ENCODE measurements at regions not wholly inside any gene's neighbourhood (a gene's known extent, or its start where the extent isn't known, plus 50 kb on each side); places are given as distances from the start of the nearest gene placed in this dataset.

DNA sequence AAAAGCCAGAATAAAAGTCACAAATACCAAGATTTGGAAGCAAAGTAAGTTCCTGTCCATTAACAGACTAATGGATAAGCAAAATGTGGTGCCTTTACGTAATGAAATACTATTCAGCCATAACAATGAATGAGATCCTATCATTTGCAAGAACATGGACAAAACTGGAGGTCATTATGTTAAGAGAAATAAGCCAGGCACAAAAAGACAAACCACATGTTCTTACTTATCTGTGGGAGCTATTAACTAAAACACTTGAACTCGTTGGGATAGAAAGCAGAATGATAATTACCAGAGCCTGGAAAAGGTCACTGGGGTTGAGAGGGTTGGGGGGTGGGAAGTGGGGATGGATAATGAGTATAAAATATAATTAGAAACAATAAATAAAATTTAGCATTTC lies 1015.9 kb downstream of the OTOL1 start:
- TF ChIP-seq, protein P1, sequence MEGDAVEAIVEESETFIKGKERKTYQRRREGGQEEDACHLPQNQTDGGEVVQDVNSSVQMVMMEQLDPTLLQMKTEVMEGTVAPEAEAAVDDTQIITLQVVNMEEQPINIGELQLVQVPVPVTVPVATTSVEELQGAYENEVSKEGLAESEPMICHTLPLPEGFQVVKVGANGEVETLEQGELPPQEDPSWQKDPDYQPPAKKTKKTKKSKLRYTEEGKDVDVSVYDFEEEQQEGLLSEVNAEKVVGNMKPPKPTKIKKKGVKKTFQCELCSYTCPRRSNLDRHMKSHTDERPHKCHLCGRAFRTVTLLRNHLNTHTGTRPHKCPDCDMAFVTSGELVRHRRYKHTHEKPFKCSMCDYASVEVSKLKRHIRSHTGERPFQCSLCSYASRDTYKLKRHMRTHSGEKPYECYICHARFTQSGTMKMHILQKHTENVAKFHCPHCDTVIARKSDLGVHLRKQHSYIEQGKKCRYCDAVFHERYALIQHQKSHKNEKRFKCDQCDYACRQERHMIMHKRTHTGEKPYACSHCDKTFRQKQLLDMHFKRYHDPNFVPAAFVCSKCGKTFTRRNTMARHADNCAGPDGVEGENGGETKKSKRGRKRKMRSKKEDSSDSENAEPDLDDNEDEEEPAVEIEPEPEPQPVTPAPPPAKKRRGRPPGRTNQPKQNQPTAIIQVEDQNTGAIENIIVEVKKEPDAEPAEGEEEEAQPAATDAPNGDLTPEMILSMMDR (conservative IDR thresholded peaks at IDR 0.05; ENCODE audit: low read length): no peak
- TF ChIP-seq EZH2phosphoT487 (IDR thresholded peaks at IDR 0.05; ENCODE audit: borderline replicate concordance, low read depth, low read length): no peak

Measured in OCI-LY7 (cell line).